ENCODE measurements at regions not wholly inside any gene's neighbourhood (a gene's known extent, or its start where the extent isn't known, plus 50 kb on each side); places are given as distances from the start of the nearest gene placed in this dataset.

DNA sequence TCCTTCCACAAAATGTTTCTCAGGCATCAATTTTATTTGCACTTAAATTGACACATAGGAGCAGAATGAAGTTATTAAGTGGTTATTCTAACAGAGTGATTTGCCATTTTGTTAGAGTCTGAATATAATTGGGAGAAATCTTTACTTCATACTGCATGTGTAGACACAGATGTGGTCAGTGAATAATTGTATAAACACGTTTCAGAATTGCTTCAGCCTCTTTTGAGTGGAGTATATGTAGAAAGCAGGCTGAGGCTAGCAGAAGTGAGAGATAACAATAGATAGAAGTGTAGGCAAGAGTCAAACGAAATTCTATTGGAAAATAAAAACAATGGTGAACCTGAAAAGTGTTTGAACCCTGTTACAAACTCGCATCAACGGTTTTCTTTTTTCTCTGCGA lies 270.7 kb downstream of the TMEM167A start:
- DNase-seq (ENCODE audit: low spot score), result no peak
- TF ChIP-seq, protein P1, sequence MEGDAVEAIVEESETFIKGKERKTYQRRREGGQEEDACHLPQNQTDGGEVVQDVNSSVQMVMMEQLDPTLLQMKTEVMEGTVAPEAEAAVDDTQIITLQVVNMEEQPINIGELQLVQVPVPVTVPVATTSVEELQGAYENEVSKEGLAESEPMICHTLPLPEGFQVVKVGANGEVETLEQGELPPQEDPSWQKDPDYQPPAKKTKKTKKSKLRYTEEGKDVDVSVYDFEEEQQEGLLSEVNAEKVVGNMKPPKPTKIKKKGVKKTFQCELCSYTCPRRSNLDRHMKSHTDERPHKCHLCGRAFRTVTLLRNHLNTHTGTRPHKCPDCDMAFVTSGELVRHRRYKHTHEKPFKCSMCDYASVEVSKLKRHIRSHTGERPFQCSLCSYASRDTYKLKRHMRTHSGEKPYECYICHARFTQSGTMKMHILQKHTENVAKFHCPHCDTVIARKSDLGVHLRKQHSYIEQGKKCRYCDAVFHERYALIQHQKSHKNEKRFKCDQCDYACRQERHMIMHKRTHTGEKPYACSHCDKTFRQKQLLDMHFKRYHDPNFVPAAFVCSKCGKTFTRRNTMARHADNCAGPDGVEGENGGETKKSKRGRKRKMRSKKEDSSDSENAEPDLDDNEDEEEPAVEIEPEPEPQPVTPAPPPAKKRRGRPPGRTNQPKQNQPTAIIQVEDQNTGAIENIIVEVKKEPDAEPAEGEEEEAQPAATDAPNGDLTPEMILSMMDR (IDR thresholded peaks at IDR 0.05; ENCODE audit: borderline replicate concordance, control extremely low read depth, extremely low read depth, insufficient read depth, missing control alignments), result no peak
- in situ Hi-C loops (cut with MboI; ENCODE audit: low sequenced_read_pairs, unreplicated experiment), result no loop called here

DNA sequence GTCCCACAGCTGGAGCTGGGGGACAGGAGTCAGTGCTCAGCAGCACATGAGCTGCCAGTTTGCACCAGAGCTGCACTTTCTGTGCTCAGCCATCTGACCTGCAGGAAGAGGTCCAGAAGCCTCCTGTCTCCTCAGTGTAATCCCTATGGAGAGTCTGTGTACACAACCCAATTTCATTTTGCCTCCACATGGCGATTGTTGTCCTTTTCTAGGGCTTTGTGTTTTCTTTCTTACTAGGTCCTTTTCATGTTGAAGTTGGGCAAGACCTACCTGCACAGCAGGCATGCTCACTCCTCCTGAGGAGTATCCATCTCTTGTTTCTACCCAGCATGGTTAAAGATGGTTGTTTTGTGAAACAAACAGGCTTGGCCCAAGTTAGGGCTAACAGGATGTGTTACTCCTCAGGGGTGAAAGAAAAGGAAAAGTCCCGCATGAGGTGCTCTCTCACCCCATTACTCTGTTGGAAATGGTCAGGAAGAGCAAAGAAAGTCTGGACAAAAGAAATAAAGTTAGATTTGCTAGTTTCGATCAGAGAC lies 273.0 kb downstream of the TMEM167A start:
- TF ChIP-seq, protein P1 (IDR thresholded peaks at IDR 0.05; ENCODE audit: borderline replicate concordance, control extremely low read depth, extremely low read depth, insufficient read depth, missing control alignments), result no peak
- DNase-seq (ENCODE audit: low spot score), result no peak
- in situ Hi-C loops (cut with MboI; ENCODE audit: low sequenced_read_pairs, unreplicated experiment), result no loop called here

DNA sequence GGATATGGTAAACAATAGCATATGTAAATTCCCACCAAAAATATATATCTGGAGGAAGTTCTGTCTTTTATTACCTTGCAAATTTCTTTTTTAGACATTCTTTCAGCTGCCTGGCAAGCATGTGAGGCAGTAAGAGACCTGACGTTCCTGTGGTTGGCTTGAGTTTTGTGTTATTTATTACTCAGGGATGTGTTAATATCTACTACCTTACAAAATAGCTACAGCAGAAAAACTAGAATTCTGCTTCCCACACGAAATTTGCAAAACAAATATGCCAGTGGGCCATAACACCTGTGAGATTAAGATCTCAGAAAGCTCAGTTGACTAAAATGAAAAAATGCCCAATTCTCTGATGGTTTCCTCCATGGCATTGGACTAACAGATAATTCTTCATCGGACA lies 274.2 kb downstream of the TMEM167A start:
- in situ Hi-C loops (cut with MboI; ENCODE audit: low sequenced_read_pairs, unreplicated experiment), result no loop called here
- TF ChIP-seq, protein P1 (IDR thresholded peaks at IDR 0.05; ENCODE audit: borderline replicate concordance, control extremely low read depth, extremely low read depth, insufficient read depth, missing control alignments), result no peak
- DNase-seq (ENCODE audit: low spot score), result no peak

DNA sequence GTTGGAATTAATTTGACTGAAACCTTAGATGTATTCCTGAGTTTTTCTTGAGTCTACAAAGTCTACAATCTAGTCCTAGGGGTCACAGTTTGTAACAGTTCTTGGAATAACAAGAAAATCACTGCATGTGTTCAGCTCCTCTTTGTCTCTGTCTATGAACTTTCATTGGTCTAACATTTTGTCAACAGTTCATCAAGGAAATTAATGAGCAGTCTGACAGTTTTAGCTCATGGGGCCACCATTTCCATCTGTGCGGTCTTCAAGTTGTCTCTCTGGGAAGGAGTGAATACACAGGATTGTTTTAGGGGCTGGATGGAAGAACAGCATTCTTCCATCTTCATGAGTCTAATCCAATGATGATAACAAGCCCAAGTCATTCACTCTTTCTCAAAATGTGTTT lies 276.4 kb downstream of the TMEM167A start:
- in situ Hi-C loops (cut with MboI; ENCODE audit: low sequenced_read_pairs, unreplicated experiment), result no loop called here
- no peak for DNase-seq (ENCODE audit: low spot score)
- TF ChIP-seq, protein P1 (IDR thresholded peaks at IDR 0.05; ENCODE audit: borderline replicate concordance, control extremely low read depth, extremely low read depth, insufficient read depth, missing control alignments), result no peak

DNA sequence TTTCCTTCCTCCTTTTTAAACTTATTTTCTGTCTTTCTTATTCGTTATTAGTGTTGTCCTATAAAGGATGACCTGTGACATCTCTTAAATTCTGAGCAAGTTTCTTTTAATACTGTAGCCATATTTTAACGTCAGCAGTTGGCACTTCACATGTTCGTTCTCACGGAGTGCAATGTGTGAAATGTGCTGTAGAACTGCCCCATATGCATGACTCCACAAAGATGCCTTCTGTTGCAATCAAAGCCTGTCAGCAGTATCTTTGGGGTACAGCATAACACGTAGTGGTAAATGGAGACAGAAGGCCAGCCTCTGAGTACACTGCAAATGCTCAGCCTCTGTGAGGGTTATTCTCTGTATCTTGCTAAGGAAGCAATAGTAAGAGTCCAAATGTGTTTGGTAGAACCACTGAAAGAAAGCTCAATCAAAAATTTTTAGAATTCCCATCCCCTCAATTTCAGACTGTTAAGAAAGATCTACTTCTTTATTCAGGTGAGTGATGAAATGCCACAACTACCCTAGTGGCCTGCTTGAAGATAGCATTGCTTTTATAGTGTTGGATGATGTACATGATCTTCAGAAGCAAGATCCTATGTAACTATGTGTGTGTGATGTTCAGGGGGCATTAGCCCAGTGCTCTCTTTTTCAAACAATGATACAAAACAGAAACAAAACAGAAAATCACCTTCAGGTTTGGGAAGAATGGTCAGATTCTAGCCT lies 277.7 kb downstream of the TMEM167A start:
- TF ChIP-seq, protein P1 (IDR thresholded peaks at IDR 0.05; ENCODE audit: borderline replicate concordance, control extremely low read depth, extremely low read depth, insufficient read depth, missing control alignments), result no peak
- no peak for DNase-seq (ENCODE audit: low spot score)
- in situ Hi-C loops (cut with MboI; ENCODE audit: low sequenced_read_pairs, unreplicated experiment), result no loop called here

DNA sequence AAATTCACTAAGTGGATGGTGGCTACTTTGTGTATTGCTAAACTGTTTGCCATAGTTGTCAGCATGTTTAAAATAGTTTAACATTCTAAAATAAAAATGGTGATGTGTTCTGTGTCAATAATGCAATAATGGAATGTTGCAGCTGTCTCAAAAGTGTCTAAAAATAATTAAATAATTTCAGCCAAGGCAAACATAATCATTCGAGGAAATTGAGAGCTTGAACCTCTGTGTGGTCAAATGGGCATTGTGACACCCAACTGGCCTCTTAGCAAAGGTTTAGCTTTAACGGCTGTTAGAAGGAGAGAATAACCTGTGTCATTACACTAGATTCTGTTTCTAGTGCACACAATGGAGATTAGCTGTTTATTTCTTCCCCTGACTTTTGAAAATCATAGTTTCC lies 278.5 kb downstream of the TMEM167A start:
- no peak for DNase-seq (ENCODE audit: low spot score)
- TF ChIP-seq, protein P1 (IDR thresholded peaks at IDR 0.05; ENCODE audit: borderline replicate concordance, control extremely low read depth, extremely low read depth, insufficient read depth, missing control alignments), result no peak
- in situ Hi-C loops (cut with MboI; ENCODE audit: low sequenced_read_pairs, unreplicated experiment), result no loop called here

Data from GM13976 (cell line).